ENCODE measurements at regions not wholly inside any gene's neighbourhood (a gene's known extent, or its start where the extent isn't known, plus 50 kb on each side); places are given as distances from the start of the nearest gene placed in this dataset.

DNA sequence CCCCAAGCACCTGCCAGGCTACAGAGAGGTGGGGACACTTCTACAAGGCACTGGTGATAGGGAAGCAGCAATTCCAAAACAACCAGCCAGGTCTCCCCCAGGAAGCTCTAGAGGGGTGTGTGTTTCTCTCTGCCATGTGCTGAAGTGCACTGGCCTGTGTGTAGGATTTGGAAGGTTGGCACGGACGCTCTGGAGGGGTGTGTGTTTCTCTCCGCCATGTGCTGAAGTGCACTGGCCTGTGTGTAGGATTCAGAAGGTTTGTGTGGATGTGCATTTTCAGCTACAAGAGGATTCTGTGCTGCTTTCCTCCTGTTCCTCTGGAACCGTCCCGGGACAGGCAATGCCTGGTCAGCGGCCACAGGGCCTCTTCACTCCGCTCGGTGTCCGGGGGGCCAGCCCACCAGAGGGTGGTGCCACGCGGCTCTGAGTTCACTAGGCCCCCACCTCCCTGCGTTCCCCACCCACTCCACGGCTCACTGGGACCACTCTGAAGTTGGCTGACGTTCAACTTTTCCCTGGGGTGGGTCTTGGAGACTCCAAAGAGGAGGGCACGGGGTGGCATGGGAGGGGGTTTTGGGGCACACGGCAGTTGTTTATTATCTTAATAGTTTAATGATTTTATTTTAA, 552.8 kb downstream of the BRD1 start:
- ATAC-seq = no peak
- no peak for TF ChIP-seq ZNF70 (CRISPR knock-in tag; IDR thresholded peaks at IDR 0.05)
- no peak for TF ChIP-seq ZFP30 (CRISPR knock-in tag; IDR thresholded peaks at IDR 0.05)
- no peak for TF ChIP-seq ZC3H10 (CRISPR knock-in tag; IDR thresholded peaks at IDR 0.05)
- no peak for TF ChIP-seq ZNF8 (CRISPR knock-in tag; IDR thresholded peaks at IDR 0.05)
- no peak for TF ChIP-seq RARB (CRISPR knock-in tag; IDR thresholded peaks at IDR 0.05)
- no peak for TF ChIP-seq ESRRG (CRISPR knock-in tag; IDR thresholded peaks at IDR 0.05)
- TF ChIP-seq SNAI2 (CRISPR knock-in tag; IDR thresholded peaks at IDR 0.05) = no peak
- TF ChIP-seq, protein P1, sequence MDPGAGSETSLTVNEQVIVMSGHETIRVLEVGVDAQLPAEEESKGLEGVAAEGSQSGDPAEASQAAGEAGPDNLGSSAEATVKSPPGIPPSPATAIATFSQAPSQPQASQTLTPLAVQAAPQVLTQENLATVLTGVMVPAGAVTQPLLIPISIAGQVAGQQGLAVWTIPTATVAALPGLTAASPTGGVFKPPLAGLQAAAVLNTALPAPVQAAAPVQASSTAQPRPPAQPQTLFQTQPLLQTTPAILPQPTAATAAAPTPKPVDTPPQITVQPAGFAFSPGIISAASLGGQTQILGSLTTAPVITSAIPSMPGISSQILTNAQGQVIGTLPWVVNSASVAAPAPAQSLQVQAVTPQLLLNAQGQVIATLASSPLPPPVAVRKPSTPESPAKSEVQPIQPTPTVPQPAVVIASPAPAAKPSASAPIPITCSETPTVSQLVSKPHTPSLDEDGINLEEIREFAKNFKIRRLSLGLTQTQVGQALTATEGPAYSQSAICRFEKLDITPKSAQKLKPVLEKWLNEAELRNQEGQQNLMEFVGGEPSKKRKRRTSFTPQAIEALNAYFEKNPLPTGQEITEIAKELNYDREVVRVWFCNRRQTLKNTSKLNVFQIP (CRISPR knock-in tag; IDR thresholded peaks at IDR 0.05; ENCODE audit: borderline replicate concordance, low read depth) = no peak
- TF ChIP-seq, protein P2, sequence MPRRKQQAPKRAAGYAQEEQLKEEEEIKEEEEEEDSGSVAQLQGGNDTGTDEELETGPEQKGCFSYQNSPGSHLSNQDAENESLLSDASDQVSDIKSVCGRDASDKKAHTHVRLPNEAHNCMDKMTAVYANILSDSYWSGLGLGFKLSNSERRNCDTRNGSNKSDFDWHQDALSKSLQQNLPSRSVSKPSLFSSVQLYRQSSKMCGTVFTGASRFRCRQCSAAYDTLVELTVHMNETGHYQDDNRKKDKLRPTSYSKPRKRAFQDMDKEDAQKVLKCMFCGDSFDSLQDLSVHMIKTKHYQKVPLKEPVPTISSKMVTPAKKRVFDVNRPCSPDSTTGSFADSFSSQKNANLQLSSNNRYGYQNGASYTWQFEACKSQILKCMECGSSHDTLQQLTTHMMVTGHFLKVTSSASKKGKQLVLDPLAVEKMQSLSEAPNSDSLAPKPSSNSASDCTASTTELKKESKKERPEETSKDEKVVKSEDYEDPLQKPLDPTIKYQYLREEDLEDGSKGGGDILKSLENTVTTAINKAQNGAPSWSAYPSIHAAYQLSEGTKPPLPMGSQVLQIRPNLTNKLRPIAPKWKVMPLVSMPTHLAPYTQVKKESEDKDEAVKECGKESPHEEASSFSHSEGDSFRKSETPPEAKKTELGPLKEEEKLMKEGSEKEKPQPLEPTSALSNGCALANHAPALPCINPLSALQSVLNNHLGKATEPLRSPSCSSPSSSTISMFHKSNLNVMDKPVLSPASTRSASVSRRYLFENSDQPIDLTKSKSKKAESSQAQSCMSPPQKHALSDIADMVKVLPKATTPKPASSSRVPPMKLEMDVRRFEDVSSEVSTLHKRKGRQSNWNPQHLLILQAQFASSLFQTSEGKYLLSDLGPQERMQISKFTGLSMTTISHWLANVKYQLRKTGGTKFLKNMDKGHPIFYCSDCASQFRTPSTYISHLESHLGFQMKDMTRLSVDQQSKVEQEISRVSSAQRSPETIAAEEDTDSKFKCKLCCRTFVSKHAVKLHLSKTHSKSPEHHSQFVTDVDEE (CRISPR knock-in tag; IDR thresholded peaks at IDR 0.05) = no peak
- TF ChIP-seq TOX (CRISPR knock-in tag; IDR thresholded peaks at IDR 0.05; ENCODE audit: borderline replicate concordance) = no peak
- no peak for TF ChIP-seq ZNF565 (CRISPR knock-in tag; conservative IDR thresholded peaks at IDR 0.05; ENCODE audit: low read depth)

DNA sequence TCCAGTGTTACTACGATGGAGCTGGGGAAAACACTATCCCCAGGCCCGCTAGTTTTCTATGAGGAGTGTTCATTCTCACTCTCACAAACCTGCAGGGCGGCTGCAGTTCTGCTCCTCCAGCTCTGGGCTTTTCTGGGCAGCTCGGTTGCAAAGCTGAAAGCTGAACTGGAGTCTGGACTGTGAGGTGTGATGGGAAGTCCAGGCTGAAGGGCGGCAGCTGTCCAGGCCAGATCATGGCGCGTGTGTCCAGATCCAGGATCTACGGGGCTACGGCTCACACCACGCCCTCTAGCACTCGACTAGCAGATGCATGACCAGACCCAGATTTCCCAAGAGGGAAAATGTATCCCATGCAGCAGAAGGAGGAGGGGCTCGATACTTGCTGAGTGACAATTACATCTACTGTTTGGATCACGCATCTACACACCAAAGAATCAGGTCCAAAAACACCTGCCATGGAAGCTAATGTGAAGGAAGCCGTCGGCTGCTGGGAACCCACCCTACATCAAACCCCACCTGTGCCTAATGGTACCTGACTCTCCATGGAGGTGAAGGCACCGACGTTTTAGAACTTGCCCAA, 555.0 kb downstream of the BRD1 start:
- ATAC-seq = no peak
- TF ChIP-seq ISL1 (CRISPR knock-in tag; IDR thresholded peaks at IDR 0.05) (no peak), ARNTL (CRISPR knock-in tag; IDR thresholded peaks at IDR 0.05; ENCODE audit: borderline replicate concordance, low read depth) (no peak), PPARA (CRISPR knock-in tag; IDR thresholded peaks at IDR 0.05; ENCODE audit: borderline replicate concordance) (no peak), BACH2 (CRISPR knock-in tag; IDR thresholded peaks at IDR 0.05; ENCODE audit: borderline replicate concordance) (no peak), ZFP30 (CRISPR knock-in tag; IDR thresholded peaks at IDR 0.05) (no peak), OSR1 (CRISPR knock-in tag; IDR thresholded peaks at IDR 0.05) (no peak), GLIS3 (CRISPR knock-in tag; IDR thresholded peaks at IDR 0.05) (no peak), ZC3H10 (CRISPR knock-in tag; IDR thresholded peaks at IDR 0.05) (no peak)
- TF ChIP-seq, protein P2 (CRISPR knock-in tag; IDR thresholded peaks at IDR 0.05) = no peak
- TF ChIP-seq, protein P3, sequence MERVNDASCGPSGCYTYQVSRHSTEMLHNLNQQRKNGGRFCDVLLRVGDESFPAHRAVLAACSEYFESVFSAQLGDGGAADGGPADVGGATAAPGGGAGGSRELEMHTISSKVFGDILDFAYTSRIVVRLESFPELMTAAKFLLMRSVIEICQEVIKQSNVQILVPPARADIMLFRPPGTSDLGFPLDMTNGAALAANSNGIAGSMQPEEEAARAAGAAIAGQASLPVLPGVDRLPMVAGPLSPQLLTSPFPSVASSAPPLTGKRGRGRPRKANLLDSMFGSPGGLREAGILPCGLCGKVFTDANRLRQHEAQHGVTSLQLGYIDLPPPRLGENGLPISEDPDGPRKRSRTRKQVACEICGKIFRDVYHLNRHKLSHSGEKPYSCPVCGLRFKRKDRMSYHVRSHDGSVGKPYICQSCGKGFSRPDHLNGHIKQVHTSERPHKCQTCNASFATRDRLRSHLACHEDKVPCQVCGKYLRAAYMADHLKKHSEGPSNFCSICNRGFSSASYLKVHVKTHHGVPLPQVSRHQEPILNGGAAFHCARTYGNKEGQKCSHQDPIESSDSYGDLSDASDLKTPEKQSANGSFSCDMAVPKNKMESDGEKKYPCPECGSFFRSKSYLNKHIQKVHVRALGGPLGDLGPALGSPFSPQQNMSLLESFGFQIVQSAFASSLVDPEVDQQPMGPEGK (CRISPR knock-in tag; IDR thresholded peaks at IDR 0.05; ENCODE audit: borderline replicate concordance) = no peak
- TF ChIP-seq, protein P4, sequence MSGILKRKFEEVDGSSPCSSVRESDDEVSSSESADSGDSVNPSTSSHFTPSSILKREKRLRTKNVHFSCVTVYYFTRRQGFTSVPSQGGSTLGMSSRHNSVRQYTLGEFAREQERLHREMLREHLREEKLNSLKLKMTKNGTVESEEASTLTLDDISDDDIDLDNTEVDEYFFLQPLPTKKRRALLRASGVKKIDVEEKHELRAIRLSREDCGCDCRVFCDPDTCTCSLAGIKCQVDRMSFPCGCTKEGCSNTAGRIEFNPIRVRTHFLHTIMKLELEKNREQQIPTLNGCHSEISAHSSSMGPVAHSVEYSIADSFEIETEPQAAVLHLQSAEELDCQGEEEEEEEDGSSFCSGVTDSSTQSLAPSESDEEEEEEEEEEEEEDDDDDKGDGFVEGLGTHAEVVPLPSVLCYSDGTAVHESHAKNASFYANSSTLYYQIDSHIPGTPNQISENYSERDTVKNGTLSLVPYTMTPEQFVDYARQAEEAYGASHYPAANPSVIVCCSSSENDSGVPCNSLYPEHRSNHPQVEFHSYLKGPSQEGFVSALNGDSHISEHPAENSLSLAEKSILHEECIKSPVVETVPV (CRISPR knock-in tag; IDR thresholded peaks at IDR 0.05) = no peak
- TF ChIP-seq, protein P5, sequence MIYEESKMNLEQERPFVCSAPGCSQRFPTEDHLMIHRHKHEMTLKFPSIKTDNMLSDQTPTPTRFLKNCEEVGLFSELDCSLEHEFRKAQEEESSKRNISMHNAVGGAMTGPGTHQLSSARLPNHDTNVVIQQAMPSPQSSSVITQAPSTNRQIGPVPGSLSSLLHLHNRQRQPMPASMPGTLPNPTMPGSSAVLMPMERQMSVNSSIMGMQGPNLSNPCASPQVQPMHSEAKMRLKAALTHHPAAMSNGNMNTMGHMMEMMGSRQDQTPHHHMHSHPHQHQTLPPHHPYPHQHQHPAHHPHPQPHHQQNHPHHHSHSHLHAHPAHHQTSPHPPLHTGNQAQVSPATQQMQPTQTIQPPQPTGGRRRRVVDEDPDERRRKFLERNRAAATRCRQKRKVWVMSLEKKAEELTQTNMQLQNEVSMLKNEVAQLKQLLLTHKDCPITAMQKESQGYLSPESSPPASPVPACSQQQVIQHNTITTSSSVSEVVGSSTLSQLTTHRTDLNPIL (CRISPR knock-in tag; IDR thresholded peaks at IDR 0.05; ENCODE audit: low read depth) = no peak

Measured in SK-N-SH treated with all-trans-retinoic acid at 6 μM for 48 hours (cell line).